NOMO-1 treated with DMSO at 0.1 percent for 48 hours (cell line): ENCODE measurements at regions not wholly inside any gene's neighbourhood (a gene's known extent, or its start where the extent isn't known, plus 50 kb on each side); places are given as distances from the start of the nearest gene placed in this dataset.
"Not testable (repeated sequence)": the region's sequence is repeated elsewhere in the genome, so short reads cannot be mapped to it uniquely, and the experiment has no call there.

ENCODE experiments used
- DNase-seq: peaks from one replicate; lab custom pipeline; 2025; ENCODE audit not compliant: unreplicated experiment; lab: John Stamatoyannopoulos, UW

- DNase-seq = no peak
Observed at GRCh38 chrX:115400960-115401359, 111.4 kb downstream of the LUZP4 start.

DNA sequence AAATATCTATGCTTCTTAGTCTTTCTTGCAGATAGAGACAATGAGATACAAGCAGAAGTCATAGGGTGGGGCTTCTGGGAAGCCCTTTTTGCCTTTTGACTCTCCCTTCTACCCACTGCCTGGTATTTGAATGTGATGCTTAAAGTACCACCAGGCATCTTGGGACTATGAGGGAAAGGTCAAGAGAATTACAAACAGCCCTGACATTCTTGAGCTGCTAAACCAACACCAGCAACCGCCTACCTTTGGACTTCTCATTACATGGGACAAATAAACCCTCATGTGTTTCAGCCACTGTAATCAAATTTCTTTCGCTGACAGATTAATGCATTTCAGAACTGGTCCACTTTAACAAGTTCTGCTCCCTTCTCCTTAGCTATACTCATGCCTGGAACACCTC is 112.8 kb downstream of the LUZP4 start:
- DNase-seq = no peak

DNA sequence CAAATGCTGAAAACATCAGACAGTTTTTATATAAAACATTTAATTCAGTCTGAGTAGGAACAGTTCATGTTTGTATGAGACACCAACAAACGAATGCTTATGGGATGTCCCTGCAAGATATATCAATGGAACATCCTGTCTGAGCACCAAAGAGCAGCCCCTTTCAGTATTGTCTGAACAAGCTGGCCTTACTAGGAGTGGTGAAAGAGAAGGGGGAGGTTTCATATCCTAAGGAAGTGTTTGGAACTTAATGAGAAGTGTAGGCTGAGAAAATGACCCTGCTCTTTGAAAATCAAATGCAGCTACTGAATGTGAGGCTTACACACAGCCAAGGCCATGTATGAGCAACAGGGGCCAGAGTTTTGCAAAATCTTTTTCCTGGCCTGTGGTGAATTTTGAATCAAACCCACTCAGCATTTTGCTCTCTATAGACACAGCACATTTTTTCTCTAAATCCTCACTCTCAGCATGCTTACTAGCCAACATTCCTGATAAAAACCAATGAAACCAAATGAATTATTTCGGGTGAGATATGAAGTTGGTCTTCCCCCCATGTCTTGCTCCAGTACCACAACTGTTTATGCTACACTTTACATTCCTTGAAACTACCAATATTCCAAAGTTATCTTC is 119.4 kb downstream of the LUZP4 start:
- DNase-seq = no peak

GRCh38 chrX:115409551-115409950 is 120.0 kb downstream of the LUZP4 start:
- no peak for DNase-seq

DNA sequence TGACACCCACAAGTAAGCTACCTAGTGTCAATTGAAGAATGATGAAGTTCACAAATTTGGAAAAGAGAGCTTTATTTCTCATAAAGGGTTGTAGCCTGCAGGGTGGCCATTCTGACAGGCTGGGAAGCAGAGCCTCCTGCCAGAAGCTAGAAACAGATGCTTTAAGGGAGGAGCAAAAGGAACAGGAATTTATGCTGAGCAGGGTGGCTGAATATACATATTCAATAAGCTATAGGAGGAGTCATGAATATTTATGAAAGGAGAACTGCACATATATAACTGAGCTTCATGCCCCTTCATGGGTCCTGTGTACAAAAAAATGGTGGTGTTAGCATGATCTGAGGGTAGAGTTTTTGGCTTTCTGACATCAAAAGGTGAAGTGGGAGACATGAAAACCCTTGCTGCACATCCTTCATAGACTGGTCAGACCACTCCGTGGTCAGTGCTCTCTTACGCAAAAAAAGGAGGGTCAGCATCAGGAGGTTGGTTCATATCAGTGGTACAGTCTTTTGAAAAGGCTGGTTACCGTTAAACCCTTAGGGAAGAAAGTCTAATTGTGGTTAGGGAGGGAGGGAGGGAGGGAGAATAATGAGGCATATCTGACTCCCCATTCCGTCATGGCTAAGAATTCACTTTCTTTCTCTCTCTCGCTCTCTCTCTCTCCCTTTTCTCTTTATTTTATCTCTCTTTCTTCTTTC is 121.4 kb downstream of the LUZP4 start:
- DNase-seq = no peak

GRCh38 chrX:115413246-115413878 is 123.8 kb downstream of the LUZP4 start:
- no peak for DNase-seq

GRCh38 chrX:115419069-115419468 is 129.6 kb downstream of the LUZP4 start:
- DNase-seq = no peak

DNA sequence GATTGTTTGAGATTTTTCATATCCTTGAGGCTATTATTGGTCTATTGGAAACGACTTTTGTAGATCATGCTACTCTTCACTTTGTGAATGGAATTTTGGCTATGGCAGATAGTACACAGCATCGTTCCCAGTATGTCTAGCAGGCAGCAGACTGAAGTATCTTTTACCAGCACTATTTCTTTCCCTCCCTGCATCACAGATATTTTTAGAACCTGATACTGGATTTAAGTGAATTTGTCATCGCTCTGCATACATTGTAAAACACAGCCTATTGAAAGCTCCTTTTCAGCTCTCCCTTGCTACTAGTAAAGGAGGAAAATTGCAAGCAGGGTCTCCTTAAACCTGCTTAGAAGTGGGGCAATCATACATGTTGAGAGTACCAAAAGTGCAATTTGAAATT is 133.6 kb downstream of the LUZP4 start:
- no peak for DNase-seq

DNA sequence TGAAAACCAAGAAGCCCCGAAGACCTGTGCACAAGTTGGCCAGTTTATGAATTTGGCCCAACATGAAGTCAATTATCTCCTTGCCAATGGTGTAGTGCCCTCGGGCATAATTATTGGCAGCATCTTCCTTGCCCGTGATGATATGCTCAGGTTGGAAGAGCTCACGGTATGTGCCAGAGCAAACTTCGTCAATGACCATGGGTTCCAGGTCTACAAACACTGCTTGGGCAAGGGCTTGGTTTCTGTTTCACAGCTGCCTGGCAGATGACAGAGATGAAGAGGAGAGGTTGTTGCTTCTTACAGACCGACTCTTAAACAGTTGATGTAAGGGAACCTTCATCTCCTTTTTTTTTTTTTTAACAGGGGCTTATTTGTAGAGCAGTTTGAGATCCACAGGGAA is 135.6 kb upstream of the PLS3 start:
- no peak for DNase-seq

DNA sequence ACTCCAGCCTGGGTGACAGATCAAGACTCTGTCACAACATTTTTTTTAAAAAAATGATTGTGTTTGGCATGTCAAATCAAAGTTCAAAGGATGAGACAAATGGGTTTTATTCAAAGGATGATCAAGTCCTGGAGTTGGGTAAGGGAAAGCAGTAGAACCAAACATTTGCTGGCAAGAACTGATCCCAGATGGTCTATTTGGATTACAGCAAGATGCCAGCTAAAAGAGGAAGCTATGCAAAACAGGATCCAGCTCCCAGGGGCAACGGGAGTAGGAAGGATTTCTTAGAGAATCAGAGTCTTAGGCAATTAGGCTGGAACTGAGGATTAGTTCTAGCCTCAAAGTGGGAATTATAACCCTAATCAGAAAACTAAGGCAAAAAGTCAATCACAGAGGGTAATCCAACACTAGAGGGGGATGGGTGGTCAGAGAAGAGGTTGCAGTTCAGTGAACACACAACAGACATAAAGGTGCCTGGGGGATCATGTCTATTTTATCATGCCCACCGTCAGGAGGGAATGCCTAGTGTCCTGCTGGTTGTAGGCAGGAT is 133.0 kb upstream of the PLS3 start:
- no peak for DNase-seq

- not testable (repeated sequence) for DNase-seq
Observed at GRCh38 chrX:115434834-115435233, 126.1 kb upstream of the PLS3 start.

GRCh38 chrX:115437841-115438595 is 123.0 kb upstream of the PLS3 start:
- DNase-seq = no peak

- no peak for DNase-seq
Observed at GRCh38 chrX:115448146-115448545, 112.8 kb upstream of the PLS3 start.

- DNase-seq = no peak
Observed at GRCh38 chrX:115449742-115450141, 111.2 kb upstream of the PLS3 start.

GRCh38 chrX:115452251-115452650 is 108.7 kb upstream of the PLS3 start:
- DNase-seq = no peak

- no peak for DNase-seq
Observed at GRCh38 chrX:115459883-115460880, 100.8 kb upstream of the PLS3 start.

GRCh38 chrX:115462406-115462805 is 98.6 kb upstream of the PLS3 start:
- no peak for DNase-seq

DNA sequence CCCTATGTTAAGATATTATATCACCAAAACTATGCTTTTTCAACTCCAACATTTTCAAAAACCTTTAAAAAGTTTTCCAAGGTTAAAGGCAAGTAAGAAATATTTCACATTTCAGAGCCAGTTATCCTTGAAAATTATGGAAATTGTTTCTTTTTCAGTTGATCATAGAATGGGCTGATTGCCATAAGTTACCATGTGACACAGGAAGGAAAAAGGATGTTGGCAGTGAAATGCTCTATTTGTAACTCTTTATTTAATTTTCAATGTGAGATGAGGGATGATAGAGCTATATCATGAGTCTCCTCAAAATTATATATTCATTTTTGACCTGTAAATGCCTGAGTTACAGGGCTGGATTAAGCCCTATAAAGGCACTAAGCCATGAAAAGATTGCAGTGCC is 93.0 kb upstream of the PLS3 start:
- DNase-seq = no peak

GRCh38 chrX:115472131-115472530 is 88.8 kb upstream of the PLS3 start:
- DNase-seq = no peak

- DNase-seq = no peak
Observed at GRCh38 chrX:115486510-115486909, 74.5 kb upstream of the PLS3 start.
